ENCODE measurements at regions not wholly inside any gene's neighbourhood (a gene's known extent, or its start where the extent isn't known, plus 50 kb on each side); places are given as distances from the start of the nearest gene placed in this dataset.

DNA sequence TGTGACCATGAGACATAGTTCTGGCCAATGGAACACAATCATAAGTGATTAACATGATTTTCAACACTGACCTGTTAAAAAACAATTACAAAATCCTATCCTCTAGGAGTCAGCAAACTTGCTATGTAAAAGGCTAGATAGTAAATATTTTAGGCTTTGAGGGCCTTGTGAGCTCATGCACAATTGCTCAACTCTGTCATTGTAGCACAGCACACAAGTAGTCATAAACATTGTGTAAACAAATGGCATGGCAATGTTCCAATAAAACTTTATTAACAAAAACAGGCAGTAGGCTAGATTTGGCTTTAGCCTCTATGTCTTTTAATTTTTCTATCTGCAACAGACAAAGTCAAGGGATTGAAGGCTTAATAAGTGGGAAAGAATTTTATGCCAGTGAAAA is 350.7 kb downstream of the C12orf50 start:
- dilution Hi-C loops (cut with MboI; ENCODE audit: extremely low pct_ligation_motif_present, low sequenced_read_pairs) (no loop called here), intact Hi-C loops (cut with micrococcal nuclease) (no loop called here)
- no peak overlapping the region for H3K9ac ChIP-seq (replicated peaks; ENCODE audit: extremely low read depth, insufficient read depth, low read length)
- POLR2A ChIA-PET = no interaction called here
- H3K9me3 ChIP-seq (replicated peaks; ENCODE audit: control insufficient read depth, insufficient read depth, low read length) = no peaks in the 10 kb centered on the region
- no peak overlapping the region for H3K4me2 ChIP-seq (ENCODE audit: insufficient read depth, low read length)
- no peak overlapping the region for H3K4me3 ChIP-seq (replicated peaks in 1 of 3; ENCODE audit: insufficient read depth in 1 of 3, low read depth in 1 of 3, low read length in 3 of 3)
- H3K36me3 ChIP-seq (ENCODE audit: control insufficient read depth in 2 of 2, extremely low read depth in 1 of 2, insufficient read depth in 2 of 2, low read length in 2 of 2) = no peaks in the 10 kb centered on the region
- H3K4me1 ChIP-seq (ENCODE audit: control insufficient read depth, extremely low read depth, insufficient read depth, low read length) = no peaks in the 10 kb centered on the region
- FAIRE-seq (no peak), DNase-seq (ENCODE audit: low read depth, low spot score) (no peak)
- CTCF ChIA-PET = no interaction called here
- H3K27me3 ChIP-seq (ENCODE audit: control insufficient read depth in 2 of 2, insufficient read depth in 2 of 2, low read length in 2 of 2) = no peaks in the 10 kb centered on the region
- H3K27ac ChIP-seq (ENCODE audit: insufficient read depth, low read depth, low read length) = no peak overlapping the region
- BruUV-seq (replicated peaks) = no TSS peak
- no peak overlapping the region for H2AFZ ChIP-seq (ENCODE audit: low read depth, low read length)
- no peaks in the 10 kb centered on the region for H3K79me2 ChIP-seq (ENCODE audit: control insufficient read depth, insufficient read depth, low read length)
- H4K20me1 ChIP-seq (replicated peaks; ENCODE audit: control insufficient read depth, extremely low read depth, insufficient read depth, low read length) = no peaks in the 10 kb centered on the region
- TF ChIP-seq, protein P1, sequence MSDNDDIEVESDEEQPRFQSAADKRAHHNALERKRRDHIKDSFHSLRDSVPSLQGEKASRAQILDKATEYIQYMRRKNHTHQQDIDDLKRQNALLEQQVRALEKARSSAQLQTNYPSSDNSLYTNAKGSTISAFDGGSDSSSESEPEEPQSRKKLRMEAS (IDR thresholded peaks at IDR 0.05; ENCODE audit: insufficient read depth, insufficient read length) = no peak
- no peak for TF ChIP-seq POLR2A (IDR thresholded peaks at IDR 0.05; ENCODE audit: low read depth, low read length)
- no peak for TF ChIP-seq EZH2 (IDR thresholded peaks at IDR 0.05; ENCODE audit: borderline replicate concordance, low read depth, low read length, severe bottlenecking)
- TF ChIP-seq, protein P2, sequence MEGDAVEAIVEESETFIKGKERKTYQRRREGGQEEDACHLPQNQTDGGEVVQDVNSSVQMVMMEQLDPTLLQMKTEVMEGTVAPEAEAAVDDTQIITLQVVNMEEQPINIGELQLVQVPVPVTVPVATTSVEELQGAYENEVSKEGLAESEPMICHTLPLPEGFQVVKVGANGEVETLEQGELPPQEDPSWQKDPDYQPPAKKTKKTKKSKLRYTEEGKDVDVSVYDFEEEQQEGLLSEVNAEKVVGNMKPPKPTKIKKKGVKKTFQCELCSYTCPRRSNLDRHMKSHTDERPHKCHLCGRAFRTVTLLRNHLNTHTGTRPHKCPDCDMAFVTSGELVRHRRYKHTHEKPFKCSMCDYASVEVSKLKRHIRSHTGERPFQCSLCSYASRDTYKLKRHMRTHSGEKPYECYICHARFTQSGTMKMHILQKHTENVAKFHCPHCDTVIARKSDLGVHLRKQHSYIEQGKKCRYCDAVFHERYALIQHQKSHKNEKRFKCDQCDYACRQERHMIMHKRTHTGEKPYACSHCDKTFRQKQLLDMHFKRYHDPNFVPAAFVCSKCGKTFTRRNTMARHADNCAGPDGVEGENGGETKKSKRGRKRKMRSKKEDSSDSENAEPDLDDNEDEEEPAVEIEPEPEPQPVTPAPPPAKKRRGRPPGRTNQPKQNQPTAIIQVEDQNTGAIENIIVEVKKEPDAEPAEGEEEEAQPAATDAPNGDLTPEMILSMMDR (IDR thresholded peaks at IDR 0.05; ENCODE audit: extremely low read depth in 1 of 2, insufficient read depth in 1 of 2, low read depth in 1 of 2, low read length in 2 of 2) = no peak
- no peak for TF ChIP-seq JUN (IDR thresholded peaks at IDR 0.05; ENCODE audit: borderline replicate concordance, insufficient read depth, insufficient read length, low read depth)
- no peak for TF ChIP-seq GATA2 (IDR thresholded peaks at IDR 0.05; ENCODE audit: insufficient read depth, insufficient read length, low read depth, low read length)
- no peak for TF ChIP-seq POLR2AphosphoS5 (IDR thresholded peaks at IDR 0.05; ENCODE audit: insufficient read depth, low read depth, low read length)
- no peak for TF ChIP-seq FOS (IDR thresholded peaks at IDR 0.05; ENCODE audit: borderline replicate concordance, insufficient read depth, low read length)
- TF ChIP-seq MYC (IDR thresholded peaks at IDR 0.05; ENCODE audit: low read depth, low read length) = no peak
- H3K9me1 ChIP-seq (replicated peaks; ENCODE audit: control insufficient read depth, extremely low read depth, insufficient read depth, low read length) = no peaks in the 10 kb centered on the region

Measured in endothelial cell of umbilical vein (primary cell).